B cell (primary cell): ENCODE measurements at regions not wholly inside any gene's neighbourhood (a gene's known extent, or its start where the extent isn't known, plus 50 kb on each side); places are given as distances from the start of the nearest gene placed in this dataset.

Source experiments
- CTCF ChIP-seq: fragments of 200-600 bp; IDR thresholded peaks from one replicate; pipeline ENCODE4 v1.8.0; 2022; ENCODE audit warnings: antibody characterized with exemption, mild to moderate bottlenecking
- EZH2 ChIP-seq: IDR thresholded peaks from 2 replicates; pipeline ENCODE4 v1.6.1; 2012; ENCODE audit warnings: borderline replicate concordance, low read depth, mild to moderate bottlenecking, moderate library complexity, low read length; ENCODE audit not compliant: insufficient read depth, poor library complexity, severe bottlenecking

- TF ChIP-seq CTCF (no peak), EZH2 (no peak)
These were observed 167.0 kb upstream of the ITGA4 start for GRCh38 chr2:181290182-181290581.
